GM19239 (cell line): ENCODE measurements at regions not wholly inside any gene's neighbourhood (a gene's known extent, or its start where the extent isn't known, plus 50 kb on each side); places are given as distances from the start of the nearest gene placed in this dataset.
A peak's percentile ranks its signal among the peaks of the same experiment; 100 is the strongest.
"Not testable (repeated sequence)": the region's sequence is repeated elsewhere in the genome, so short reads cannot be mapped to it uniquely, and the experiment has no call there.

Experiments
- DNase-seq: peaks from one replicate; pipeline ENCODE4 v3.0.0; 2011; ENCODE audit warnings: low spot score; ENCODE audit not compliant: insufficient read length
- FAIRE-seq: peaks from 2 replicates; lab custom pipeline; 2011; peaks lifted over from hg19 to GRCh38; lab: Jason Lieb, UNC

DNA sequence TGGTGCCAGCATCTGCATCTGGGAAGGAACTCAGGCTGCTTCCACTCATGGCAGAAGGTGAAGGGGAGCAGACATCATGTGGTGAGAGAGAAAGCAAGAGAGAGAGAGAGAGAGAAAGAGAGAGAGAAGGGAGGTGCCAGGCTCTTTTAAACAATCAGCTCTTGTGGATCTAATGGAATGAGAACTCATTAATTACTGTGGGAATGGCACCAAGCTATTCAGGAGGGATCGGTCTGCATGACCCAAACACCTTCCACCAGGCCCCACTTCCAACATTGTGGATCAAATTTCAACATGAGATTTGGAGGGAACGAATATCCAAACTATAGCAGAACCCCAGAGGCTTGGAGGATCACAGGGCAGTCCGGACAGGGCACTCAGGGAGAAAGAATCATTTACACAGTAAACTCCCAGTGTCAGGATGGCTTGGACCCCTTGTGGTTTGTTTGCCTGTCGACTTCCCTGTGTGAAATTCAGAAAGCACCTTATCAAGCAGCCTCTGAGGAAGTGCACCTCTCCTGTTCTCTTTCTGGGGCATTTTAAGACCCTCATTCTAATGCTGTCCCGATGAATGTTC lies 308.5 kb downstream of the REEP3 start:
- no peak for DNase-seq
- no peak for FAIRE-seq

DNA sequence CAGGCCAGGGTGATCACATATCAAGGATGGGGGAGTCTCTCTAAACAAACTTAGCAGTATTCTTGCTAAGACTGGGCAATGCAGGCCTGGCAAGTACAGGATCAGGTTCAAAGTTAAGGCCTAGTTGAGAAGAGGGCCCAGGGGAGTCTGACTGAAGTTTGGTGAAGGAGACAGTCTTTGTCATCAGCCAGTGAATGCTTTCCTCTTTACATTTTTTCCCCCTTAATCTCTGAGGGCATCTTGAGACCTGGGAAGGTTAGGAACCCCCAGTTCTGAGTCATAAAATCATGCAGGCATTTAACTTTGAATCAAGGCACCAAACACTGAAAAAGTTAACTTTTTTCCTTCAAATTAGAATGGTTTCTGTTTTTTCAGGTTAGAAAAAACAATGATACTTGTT lies 311.5 kb downstream of the REEP3 start:
- DNase-seq (no peak), FAIRE-seq (no peak)

- no peak for DNase-seq
- FAIRE-seq: no peak
Measured at GRCh38 chr10:63833411-63834060, 312.3 kb downstream of the REEP3 start.

GRCh38 chr10:63836666-63837442 lies 315.7 kb downstream of the REEP3 start:
- no peak for FAIRE-seq
- DNase-seq: no peak

GRCh38 chr10:63841761-63842160 lies 320.6 kb downstream of the REEP3 start:
- FAIRE-seq: no peak

DNA sequence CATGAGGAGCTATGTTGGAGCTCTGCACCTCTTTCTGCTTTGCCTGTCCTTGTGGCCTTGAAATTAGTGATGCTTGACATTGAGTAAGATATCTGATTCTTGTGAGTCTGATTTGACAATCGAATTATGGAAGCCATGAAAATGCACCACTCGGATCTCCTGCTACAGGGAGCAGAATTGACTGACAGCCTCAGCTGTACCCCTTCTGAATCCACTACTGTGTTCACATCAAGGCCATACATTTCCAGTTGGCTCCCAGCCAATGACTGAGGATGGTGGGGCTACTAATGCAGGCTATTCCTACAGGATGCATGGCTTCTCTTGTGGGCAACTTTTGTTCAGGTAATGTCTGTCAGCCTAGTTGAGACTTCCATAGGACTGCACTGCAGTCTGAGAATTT lies 321.9 kb downstream of the REEP3 start:
- FAIRE-seq: no peak
- DNase-seq: no peak

More at GRCh38 chr10:63841761-63842160, 320.6 kb downstream of the REEP3 start:
- DNase-seq: no peak

GRCh38 chr10:63848871-63849270 lies 327.7 kb downstream of the REEP3 start:
- not testable (repeated sequence) for DNase-seq

GRCh38 chr10:63862860-63863259 lies 341.7 kb downstream of the REEP3 start:
- no peak for DNase-seq
- FAIRE-seq: no peak

More at GRCh38 chr10:63848871-63849270, 327.7 kb downstream of the REEP3 start:
- not testable (repeated sequence) for FAIRE-seq

GRCh38 chr10:63865210-63865609 lies 344.0 kb downstream of the REEP3 start:
- FAIRE-seq (no peak), DNase-seq (no peak)

GRCh38 chr10:63866075-63866746 lies 345.0 kb downstream of the REEP3 start:
- DNase-seq (peak; percentile 52), FAIRE-seq (peak; percentile 67)

DNA sequence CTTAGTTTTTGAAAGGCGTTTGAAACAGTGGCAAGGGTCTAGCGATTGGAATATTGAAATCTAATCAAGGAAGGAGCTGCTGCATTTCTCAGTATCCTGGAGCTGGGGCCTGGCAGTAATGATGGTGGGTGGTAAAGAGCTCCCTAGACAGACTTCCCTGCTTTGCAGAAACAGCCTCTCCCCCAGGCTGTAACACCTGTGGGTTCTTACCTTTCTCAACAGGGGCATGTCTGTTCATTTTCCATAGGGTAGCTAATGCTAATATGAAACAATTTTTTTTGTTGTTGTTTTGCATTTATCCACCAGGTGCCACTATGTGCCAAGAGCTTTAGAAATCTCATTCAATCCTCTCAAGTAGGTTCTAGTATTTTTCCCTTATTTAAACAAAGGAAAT lies 345.5 kb downstream of the REEP3 start:
- DNase-seq: no peak
- peak; percentile 52 for FAIRE-seq

- no peak for FAIRE-seq
- DNase-seq: no peak
Measured at GRCh38 chr10:63878428-63878827, 357.2 kb downstream of the REEP3 start.

DNA sequence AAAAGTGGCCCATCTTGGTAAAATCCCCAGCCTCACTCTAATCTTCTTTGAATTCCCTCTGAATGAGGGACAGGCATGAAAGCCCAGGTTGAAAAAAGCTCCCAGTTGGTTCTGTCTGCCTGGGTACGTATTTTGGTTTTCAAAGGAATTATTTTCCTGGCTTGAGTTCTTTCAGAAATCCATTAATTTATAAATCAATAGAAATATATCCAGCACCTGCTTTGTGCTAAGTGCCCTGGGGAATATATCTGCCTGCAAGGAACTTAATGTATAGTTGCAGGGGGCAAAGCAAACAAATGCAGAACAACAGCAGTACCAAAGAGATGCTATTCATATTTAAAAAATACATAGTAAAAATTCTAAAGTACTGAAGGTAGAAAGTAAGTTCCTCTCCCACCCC lies 362.7 kb downstream of the REEP3 start:
- no peak for FAIRE-seq
- DNase-seq: no peak

- DNase-seq (no peak), FAIRE-seq (no peak)
Measured at GRCh38 chr10:63884426-63884825, 363.2 kb downstream of the REEP3 start.

DNA sequence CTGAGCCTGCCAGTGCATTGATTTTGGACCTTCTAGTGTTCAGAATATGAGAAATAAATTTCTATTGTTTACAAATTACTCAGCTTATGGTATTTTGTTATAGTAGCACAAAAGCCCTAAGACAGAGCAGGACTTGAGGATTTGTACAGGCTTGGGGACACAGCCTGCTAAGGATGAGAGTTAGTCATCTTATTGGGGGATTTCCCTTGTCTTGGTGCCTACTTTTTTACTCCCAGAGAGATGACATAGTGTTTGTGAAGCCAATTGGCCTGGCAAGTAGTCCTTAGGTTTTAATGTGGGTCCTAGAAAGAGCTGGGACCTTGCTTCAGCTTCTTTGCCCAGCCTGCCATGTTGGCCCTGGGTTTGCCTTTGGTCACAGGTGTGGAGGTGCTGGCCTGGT lies 364.0 kb downstream of the REEP3 start:
- DNase-seq (no peak), FAIRE-seq (no peak)

DNA sequence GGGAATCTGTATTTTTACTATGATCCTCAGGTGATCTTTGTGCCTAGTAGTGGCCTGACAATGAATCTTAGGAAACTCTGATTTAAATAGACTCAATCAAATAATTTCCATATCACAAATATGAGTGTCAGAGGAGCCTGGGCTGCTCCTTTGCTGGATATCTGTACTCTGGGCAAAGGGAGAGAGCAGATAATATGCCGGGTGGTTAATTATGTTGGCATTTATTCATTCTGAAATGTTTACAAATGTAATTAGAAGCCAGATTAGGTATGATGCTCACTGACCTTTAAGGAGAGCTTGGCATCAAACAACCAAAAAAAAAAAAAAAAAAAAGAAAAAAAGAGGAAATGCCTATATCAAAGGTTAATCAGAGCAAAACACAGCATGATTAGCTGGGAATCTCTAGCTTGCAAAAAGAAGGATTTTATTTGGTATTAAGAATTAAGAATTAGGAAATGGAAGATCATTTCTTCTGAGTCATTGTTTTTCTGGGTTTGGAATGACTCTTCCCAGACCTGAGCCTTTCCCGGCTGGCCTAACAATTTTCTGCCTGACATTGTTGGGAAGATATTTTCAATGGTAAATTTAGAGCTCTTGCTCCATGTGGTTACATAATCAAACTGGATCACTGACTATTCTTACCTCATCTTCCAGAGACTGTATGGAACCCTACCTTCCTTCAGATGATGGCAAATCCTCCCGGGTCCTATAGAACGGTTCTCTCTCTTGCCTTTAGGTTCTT lies 365.3 kb downstream of the REEP3 start:
- DNase-seq (no peak), FAIRE-seq (no peak)

DNA sequence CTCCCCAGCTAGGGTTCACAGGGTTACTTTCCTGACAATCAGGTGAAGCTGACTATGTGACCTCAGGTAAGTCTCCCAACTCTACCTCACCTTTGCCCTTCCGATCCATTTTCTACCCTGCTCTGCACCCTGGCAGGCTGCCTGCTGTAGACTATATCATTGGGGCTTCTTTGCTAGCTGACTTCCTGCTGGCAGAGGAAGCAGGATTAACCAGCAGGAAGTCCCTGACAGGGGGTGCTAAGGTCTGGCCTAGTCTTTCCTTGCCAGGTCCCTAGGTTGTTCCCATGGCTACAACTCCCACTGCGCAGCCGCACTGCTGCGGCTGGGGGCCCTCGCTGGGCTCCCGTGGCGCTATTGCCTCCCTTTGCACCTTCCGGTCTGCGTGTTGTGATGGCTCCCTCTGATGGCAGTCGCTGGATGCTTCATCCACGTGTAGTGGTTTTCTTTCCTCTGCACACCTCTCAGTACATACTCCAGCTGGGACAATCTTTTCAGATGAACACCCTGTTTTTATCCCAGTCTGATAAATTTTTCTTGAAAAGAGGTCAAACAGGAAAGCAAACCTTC lies 365.9 kb downstream of the REEP3 start:
- FAIRE-seq (no peak), DNase-seq (no peak)

DNA sequence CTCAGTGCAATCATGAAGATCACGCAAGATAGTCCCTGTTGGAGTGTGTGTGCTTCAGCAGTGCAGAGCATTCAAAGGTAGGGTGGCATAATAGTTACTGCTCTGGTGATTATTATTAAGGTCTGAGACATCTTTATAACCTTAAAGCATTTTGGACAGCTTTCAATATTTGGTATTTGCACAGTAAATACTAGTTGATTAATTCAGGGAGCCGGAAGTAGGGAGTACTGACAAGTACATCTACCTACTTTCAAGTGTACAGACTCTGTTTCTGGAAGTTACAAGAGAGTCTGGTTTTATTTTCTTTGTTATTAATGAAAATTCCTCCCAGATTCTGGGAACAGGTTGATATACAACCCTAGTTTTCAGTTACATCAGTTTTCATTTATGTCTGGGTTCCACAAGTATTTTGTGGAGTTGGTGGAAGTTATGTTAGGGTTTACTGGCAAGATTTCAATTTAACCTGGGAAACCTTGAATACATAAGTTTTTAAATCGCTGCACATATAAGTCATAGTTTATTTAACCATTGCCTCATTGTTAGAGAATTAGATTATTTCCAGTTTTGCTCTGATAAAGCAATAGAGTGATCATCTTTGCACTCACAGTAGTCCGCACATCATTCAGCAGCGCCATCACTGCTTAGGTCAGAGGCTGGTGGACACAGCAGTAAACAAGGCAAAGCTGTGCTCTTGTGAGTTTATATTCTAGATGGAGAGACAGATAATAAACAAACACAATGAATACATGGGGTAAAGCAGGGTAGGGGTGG lies 366.6 kb downstream of the REEP3 start:
- FAIRE-seq (no peak), DNase-seq (no peak)

DNA sequence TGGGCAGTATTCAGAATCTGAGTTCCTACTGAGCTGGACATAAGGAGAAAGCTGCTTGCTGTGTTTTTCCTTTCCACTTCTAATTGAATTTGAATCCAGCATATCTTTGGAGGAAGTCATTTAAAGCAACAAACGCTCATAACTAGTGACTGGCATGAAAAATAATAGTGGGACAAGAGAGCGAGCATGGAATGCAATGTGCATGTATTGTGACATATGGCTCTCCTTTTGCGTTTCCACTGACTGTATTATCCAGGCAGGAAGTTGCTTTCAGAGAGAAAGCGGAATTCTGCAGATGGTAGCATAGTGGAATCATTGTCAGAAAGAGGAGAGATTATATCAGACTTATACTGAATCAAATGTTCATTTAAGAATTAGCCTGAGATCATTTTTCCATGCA lies 368.6 kb downstream of the REEP3 start:
- DNase-seq: no peak
- FAIRE-seq: no peak
